GM18951 (cell line): ENCODE measurements at regions not wholly inside any gene's neighbourhood (a gene's known extent, or its start where the extent isn't known, plus 50 kb on each side); places are given as distances from the start of the nearest gene placed in this dataset.
"Not testable (repeated sequence)": the region's sequence is repeated elsewhere in the genome, so short reads cannot be mapped to it uniquely, and the experiment has no call there.

Experiments
- POLR2A ChIP-seq: IDR thresholded peaks from 4 replicates; pipeline ENCODE4 v1.6.1; 2011; ENCODE audit warnings: mild to moderate bottlenecking; ENCODE audit not compliant: insufficient read length, insufficient read depth; ENCODE audit errors: extremely low read depth
- in situ Hi-C: fragments of 300-500 bp; cut with MboI; formaldehyde crosslinking; loops from one replicate; pipeline ENCODE4 v1.12.0; 2022; ENCODE audit warnings: low sequenced_read_pairs, mixed read lengths, inconsistent platforms; ENCODE audit not compliant: unreplicated experiment

GRCh38 chr10:23768281-23768680 is 329.4 kb downstream of the OTUD1 start:
- TF ChIP-seq POLR2A = no peak
- in situ Hi-C loops = no loop called here

- no peak for TF ChIP-seq POLR2A
- in situ Hi-C loops = no loop called here
These were observed 338.3 kb downstream of the OTUD1 start for GRCh38 chr10:23777153-23777552.

DNA sequence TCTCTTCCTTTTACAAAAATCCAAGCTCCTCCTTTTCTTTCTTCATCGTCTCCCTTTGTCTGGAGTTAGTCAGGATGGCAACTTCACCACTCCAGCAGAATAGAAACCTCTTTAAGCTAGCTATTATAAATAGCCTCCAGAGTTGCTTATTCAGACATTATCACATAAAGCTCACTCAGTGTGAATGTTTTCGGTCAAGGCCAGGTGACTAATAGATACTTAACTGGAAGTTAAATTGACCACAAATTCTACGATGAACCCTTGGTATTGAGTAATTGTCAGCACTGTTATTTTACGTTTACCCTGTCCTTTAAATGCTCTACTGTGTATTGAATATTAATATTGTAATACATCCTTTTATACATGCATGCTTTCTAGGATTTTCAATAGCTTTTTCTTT is 340.4 kb downstream of the OTUD1 start:
- no peak for TF ChIP-seq POLR2A
- in situ Hi-C loops = no loop called here

- in situ Hi-C loops = no loop called here
These were observed 341.5 kb downstream of the OTUD1 start for GRCh38 chr10:23780331-23780730.

GRCh38 chr10:23786594-23786993 is 347.7 kb downstream of the OTUD1 start:
- no peak for TF ChIP-seq POLR2A
- in situ Hi-C loops = no loop called here

More at GRCh38 chr10:23780331-23780730, 341.5 kb downstream of the OTUD1 start:
- TF ChIP-seq POLR2A = no peak

DNA sequence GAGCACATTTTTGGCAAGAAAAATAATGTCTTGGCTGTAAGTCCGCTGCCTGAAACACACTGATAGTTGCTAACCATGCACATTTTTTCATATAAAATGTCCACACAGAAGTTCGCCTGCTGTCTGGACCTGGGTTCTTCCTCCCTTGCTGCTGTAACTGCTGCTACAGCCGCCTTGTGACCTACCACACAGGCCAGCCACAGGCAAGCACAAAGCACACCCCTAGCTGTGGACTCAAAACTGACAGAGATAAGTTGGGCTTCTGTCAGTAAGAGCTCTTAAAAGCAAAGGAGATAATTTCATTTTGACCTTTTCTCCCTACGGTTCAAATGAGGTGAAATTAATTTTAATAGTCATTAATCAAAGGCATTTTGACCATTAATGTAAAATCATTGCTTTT is 354.7 kb downstream of the OTUD1 start:
- in situ Hi-C loops = no loop called here
- no peak for TF ChIP-seq POLR2A

DNA sequence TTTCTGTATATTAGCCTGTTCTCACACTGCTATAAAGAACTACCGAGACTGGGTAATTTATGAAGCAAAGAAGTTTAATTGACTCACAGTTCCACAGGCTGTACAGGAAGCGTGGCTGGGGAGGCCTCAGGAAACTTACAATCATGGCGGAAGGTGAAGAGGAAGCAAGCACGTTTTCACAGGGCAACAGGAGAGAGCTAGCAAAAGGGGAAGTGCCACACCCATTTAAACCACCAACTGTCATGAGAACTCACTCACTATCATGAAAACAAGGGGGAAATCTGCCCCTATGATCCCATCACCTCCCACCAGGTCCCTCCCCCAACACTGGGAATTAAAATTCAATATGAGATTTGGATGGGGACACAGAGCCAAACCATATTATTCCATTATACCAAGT is 358.6 kb downstream of the OTUD1 start:
- in situ Hi-C loops = not testable (repeated sequence)

- no peak for TF ChIP-seq POLR2A
- in situ Hi-C loops = no loop called here
These were observed 365.2 kb downstream of the OTUD1 start for GRCh38 chr10:23804125-23804524.

DNA sequence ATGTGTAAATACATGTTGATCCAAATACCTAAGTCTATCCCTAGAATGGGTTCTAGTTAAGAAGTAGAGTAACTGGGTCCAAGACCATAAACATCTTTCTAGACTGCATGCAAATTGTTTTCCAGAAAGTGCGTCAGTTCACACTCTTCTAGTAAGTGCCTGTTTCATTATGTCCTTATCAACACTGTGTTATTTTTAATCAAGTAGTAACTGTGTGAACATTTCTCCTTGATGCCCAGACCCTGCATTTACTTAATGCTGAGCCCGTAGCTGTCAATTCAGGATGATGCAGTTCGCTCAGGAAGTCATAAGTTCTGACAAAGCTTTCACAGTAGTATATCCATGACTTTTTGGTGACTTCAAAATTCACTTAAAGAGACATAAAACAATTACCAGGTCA is 374.8 kb downstream of the OTUD1 start:
- TF ChIP-seq POLR2A = no peak
- in situ Hi-C loops = no loop called here

DNA sequence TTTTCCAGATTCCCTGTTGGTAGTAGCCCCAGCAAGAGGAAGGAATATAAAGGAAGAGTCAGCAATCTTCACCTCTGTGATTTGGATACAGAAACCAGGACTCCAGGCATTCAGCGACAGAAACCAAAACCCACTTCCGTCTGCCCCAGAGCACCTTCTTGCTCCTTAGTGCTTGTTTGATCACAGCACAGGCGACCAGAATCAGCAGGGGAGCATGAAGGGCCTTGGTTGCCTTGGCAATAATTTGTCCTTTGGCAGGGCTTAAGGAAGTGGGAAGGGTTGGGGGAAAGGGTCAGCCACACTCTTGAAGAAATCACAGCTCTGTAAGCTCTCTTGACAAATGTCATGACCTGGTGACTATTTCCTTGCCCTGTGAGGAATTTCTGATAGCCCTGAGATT is 379.6 kb downstream of the OTUD1 start:
- in situ Hi-C loops = no loop called here
- no peak for TF ChIP-seq POLR2A

GRCh38 chr10:23820792-23821191 is 381.9 kb downstream of the OTUD1 start:
- in situ Hi-C loops = no loop called here
- TF ChIP-seq POLR2A = no peak

DNA sequence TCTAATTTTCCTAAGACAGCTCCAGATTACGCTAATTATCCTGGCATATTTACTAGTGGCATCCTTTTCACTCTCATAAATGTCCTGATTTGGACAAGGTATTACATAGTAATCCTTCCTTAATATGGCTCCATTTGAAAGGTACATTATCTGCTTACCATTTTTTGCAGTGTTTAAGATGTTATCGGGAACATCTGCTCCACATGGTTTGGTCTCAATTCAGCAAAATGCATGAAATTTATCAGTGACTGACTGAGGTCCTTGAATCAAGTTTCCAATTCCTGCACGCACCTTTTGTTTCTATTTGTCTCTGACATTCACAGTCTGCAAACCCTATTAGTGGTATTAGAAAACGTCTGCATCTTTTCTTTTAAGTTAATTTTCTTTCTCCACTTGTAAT is 384.1 kb upstream of the KIAA1217 start:
- no peak for TF ChIP-seq POLR2A
- in situ Hi-C loops = no loop called here

- in situ Hi-C loops = no loop called here
- no peak for TF ChIP-seq POLR2A
These were observed 382.5 kb upstream of the KIAA1217 start for GRCh38 chr10:23826421-23826820.

DNA sequence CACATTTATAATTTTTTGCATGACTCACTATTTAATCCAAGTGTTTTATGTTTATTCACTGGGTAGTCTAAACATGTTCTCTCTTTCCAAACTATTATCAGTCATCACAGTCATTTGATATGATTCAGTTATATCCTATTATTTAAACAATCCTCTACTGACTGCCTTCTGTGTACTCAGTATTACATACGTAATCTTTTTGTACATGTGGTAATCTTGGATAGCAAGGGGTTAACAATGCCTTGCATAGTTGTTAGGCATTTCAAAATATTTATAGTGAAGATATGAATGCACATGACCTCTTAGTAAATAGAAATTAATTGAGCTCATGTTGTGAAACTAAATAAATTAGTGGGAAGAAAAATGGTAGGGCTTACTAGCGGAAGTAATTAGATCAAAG is 379.4 kb upstream of the KIAA1217 start:
- in situ Hi-C loops = no loop called here
- TF ChIP-seq POLR2A = no peak

- TF ChIP-seq POLR2A = no peak
- in situ Hi-C loops = no loop called here
These were observed 374.8 kb upstream of the KIAA1217 start for GRCh38 chr10:23834091-23834490.
